ENCODE measurements at regions not wholly inside any gene's neighbourhood (a gene's known extent, or its start where the extent isn't known, plus 50 kb on each side); places are given as distances from the start of the nearest gene placed in this dataset.

DNA sequence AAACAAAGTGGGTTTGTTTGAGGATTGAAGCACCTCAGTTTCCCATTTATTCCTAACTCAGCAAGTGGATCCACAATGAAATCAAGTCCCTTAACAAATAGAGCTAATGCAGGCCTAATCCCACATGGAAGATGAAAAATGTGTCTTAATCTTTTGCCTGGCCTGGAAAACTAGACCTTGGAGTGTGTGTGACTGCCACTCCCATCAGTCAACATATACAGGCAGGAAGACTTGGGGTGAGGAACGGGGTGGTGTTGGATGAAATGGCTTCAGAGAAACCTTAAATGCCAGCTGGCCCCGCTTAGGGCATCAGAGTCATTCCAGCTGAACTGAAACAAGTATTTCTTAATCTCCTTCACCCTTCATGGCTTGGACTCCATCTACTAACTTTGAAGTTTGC, 269.5 kb downstream of the MAF start (continued):
- TF ChIP-seq ZNF274 (IDR thresholded peaks at IDR 0.05; ENCODE audit: low read depth, low read length) (no peak), YY1 (IDR thresholded peaks at IDR 0.05; ENCODE audit: extremely low read depth, insufficient replicate concordance, low read depth, low read length) (no peak), CEBPB (IDR thresholded peaks at IDR 0.05; ENCODE audit: low read depth) (no peak)

DNA sequence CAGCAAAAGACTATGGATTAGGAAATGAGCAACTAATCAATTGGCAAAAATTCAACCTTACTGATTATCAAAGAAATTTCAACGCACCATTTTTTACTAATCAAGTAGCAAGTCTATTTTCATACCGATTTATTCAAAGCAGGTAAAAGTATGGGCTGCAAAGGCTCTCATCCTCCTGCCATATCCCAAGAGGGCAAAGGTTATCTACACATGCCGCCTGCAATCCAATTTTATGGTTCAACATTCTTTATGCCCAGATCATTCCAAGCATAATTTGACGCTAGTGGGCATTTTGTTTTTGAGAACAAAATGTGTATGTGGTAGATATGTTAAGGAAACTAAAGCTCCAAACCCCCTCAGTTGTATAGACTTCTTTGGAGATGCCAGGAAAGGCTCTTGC, 270.6 kb downstream of the MAF start:
- H3K27ac ChIP-seq (ENCODE audit: low read depth, low read length) = no peak overlapping the region
- H3K79me2 ChIP-seq (ENCODE audit: insufficient read depth, low read length) = no peaks in the 10 kb centered on the region
- no peaks in the 10 kb centered on the region for H3K4me1 ChIP-seq (ENCODE audit: control insufficient read depth in 1 of 2, insufficient read depth in 2 of 2, low read length in 2 of 2)
- no TSS peak for BruUV-seq (replicated peaks)
- ChIA-PET RAD21 (ENCODE audit: low non-redundant PET in 1 of 2, low total read pairs in 2 of 2, uncharacterized antibody in 2 of 2, unreplicated experiment in 2 of 2) (no interaction called here), CTCF (no interaction called here), POLR2A (no interaction called here)
- H3K9me3 ChIP-seq (ENCODE audit: control insufficient read depth in 1 of 2, insufficient read depth in 1 of 2, low read depth in 1 of 2, low read length in 2 of 2) = peaks cover 12 to 56% of the 10 kb centered on the region in 2 experiments; a peak in 2 of 4 replicates
- H2AFZ ChIP-seq (ENCODE audit: low read depth, low read length, poor library complexity, severe bottlenecking) = no peak overlapping the region
- intact Hi-C loops (cut with micrococcal nuclease) = no loop called here
- H3K36me3 ChIP-seq (ENCODE audit: control insufficient read depth in 1 of 2, insufficient read depth in 2 of 2, low read length in 2 of 2) = no peaks in the 10 kb centered on the region
- H3K4me3 ChIP-seq (replicated peaks in 1 of 2; ENCODE audit: low read depth in 1 of 2, low read length in 2 of 2) = no peak overlapping the region
- H3K9ac ChIP-seq (ENCODE audit: low read length) = no peak overlapping the region
- no peak overlapping the region for H3K4me2 ChIP-seq (ENCODE audit: low read length)
- no peaks in the 10 kb centered on the region for H4K20me1 ChIP-seq (ENCODE audit: insufficient read depth)
- no peaks in the 10 kb centered on the region for H3K9me2 ChIP-seq (ENCODE audit: insufficient read depth)
- TF ChIP-seq, protein P1, sequence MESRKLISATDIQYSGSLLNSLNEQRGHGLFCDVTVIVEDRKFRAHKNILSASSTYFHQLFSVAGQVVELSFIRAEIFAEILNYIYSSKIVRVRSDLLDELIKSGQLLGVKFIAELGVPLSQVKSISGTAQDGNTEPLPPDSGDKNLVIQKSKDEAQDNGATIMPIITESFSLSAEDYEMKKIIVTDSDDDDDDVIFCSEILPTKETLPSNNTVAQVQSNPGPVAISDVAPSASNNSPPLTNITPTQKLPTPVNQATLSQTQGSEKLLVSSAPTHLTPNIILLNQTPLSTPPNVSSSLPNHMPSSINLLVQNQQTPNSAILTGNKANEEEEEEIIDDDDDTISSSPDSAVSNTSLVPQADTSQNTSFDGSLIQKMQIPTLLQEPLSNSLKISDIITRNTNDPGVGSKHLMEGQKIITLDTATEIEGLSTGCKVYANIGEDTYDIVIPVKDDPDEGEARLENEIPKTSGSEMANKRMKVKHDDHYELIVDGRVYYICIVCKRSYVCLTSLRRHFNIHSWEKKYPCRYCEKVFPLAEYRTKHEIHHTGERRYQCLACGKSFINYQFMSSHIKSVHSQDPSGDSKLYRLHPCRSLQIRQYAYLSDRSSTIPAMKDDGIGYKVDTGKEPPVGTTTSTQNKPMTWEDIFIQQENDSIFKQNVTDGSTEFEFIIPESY (IDR thresholded peaks at IDR 0.05; ENCODE audit: extremely low read depth, insufficient replicate concordance, low read length) = no peak
- TF ChIP-seq ELF1 (IDR thresholded peaks at IDR 0.05; ENCODE audit: borderline replicate concordance, low read depth) (no peak), YY1 (IDR thresholded peaks at IDR 0.05; ENCODE audit: extremely low read depth, insufficient replicate concordance, low read depth, low read length) (no peak), EGR1 (IDR thresholded peaks at IDR 0.05; ENCODE audit: low read depth) (no peak), RAD21 (IDR thresholded peaks at IDR 0.05; ENCODE audit: low read depth) (no peak), ZNF274 (IDR thresholded peaks at IDR 0.05; ENCODE audit: low read depth, low read length) (no peak), FOSL1 (IDR thresholded peaks at IDR 0.05; ENCODE audit: low read depth) (no peak), ZFX (IDR thresholded peaks at IDR 0.05) (no peak), POLR2A (IDR thresholded peaks at IDR 0.05; ENCODE audit: borderline replicate concordance, extremely low read depth, insufficient read depth, insufficient read length) (no peak), EZH2 (IDR thresholded peaks at IDR 0.05) (no peak), EZH2phosphoT487 (IDR thresholded peaks at IDR 0.05; ENCODE audit: borderline replicate concordance) (no peak), JUND (IDR thresholded peaks at IDR 0.05) (no peak), SIN3A (IDR thresholded peaks at IDR 0.05; ENCODE audit: low read depth) (no peak), SP1 (IDR thresholded peaks at IDR 0.05; ENCODE audit: low read depth) (no peak), SRF (IDR thresholded peaks at IDR 0.05; ENCODE audit: low read depth) (no peak)
- TF ChIP-seq, protein P2, sequence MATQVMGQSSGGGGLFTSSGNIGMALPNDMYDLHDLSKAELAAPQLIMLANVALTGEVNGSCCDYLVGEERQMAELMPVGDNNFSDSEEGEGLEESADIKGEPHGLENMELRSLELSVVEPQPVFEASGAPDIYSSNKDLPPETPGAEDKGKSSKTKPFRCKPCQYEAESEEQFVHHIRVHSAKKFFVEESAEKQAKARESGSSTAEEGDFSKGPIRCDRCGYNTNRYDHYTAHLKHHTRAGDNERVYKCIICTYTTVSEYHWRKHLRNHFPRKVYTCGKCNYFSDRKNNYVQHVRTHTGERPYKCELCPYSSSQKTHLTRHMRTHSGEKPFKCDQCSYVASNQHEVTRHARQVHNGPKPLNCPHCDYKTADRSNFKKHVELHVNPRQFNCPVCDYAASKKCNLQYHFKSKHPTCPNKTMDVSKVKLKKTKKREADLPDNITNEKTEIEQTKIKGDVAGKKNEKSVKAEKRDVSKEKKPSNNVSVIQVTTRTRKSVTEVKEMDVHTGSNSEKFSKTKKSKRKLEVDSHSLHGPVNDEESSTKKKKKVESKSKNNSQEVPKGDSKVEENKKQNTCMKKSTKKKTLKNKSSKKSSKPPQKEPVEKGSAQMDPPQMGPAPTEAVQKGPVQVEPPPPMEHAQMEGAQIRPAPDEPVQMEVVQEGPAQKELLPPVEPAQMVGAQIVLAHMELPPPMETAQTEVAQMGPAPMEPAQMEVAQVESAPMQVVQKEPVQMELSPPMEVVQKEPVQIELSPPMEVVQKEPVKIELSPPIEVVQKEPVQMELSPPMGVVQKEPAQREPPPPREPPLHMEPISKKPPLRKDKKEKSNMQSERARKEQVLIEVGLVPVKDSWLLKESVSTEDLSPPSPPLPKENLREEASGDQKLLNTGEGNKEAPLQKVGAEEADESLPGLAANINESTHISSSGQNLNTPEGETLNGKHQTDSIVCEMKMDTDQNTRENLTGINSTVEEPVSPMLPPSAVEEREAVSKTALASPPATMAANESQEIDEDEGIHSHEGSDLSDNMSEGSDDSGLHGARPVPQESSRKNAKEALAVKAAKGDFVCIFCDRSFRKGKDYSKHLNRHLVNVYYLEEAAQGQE (IDR thresholded peaks at IDR 0.05; ENCODE audit: low read depth) = no peak
- TF ChIP-seq, protein P3, sequence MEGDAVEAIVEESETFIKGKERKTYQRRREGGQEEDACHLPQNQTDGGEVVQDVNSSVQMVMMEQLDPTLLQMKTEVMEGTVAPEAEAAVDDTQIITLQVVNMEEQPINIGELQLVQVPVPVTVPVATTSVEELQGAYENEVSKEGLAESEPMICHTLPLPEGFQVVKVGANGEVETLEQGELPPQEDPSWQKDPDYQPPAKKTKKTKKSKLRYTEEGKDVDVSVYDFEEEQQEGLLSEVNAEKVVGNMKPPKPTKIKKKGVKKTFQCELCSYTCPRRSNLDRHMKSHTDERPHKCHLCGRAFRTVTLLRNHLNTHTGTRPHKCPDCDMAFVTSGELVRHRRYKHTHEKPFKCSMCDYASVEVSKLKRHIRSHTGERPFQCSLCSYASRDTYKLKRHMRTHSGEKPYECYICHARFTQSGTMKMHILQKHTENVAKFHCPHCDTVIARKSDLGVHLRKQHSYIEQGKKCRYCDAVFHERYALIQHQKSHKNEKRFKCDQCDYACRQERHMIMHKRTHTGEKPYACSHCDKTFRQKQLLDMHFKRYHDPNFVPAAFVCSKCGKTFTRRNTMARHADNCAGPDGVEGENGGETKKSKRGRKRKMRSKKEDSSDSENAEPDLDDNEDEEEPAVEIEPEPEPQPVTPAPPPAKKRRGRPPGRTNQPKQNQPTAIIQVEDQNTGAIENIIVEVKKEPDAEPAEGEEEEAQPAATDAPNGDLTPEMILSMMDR (IDR thresholded peaks at IDR 0.05 in 2 of 3, conservative IDR thresholded peaks at IDR 0.05 in 1 of 3; ENCODE audit: borderline replicate concordance in 1 of 3, insufficient read depth in 1 of 3, low read depth in 2 of 3, low read length in 2 of 3) = no peak
- DNase-seq (ENCODE audit: low read depth, low spot score) (no peak), ATAC-seq (no peak)
- H3K27me3 ChIP-seq (ENCODE audit: insufficient read depth, low read length) = no peaks in the 10 kb centered on the region
